T-cell (primary cell): ENCODE measurements at regions not wholly inside any gene's neighbourhood (a gene's known extent, or its start where the extent isn't known, plus 50 kb on each side); places are given as distances from the start of the nearest gene placed in this dataset.
A peak's percentile ranks its signal among the peaks of the same experiment; 100 is the strongest.

Experiments
- ATAC-seq, 4 experiments: fragments of 200-7000 bp in 3 of 4; fragments of 150-1000 bp in 1 of 4; cut with Tn5 transposase; replicated peaks in 1 of 4; 1 replicate in 3 of 4; 2 replicates in 1 of 4; pipeline ENCODE4 v1.10.0; 2021; ENCODE audit warnings: moderate library complexity in 3 of 4, mild to moderate bottlenecking in 2 of 4, moderate number of reproducible peaks in 1 of 4
- CTCF ChIA-PET, 2 donors: fragments of 300-600 bp; sonication (Branson Sonifier 250); formaldehyde crosslinking; loops; one replicate each; lab custom pipeline; 2022; ENCODE audit warnings: antibody characterized with exemption in 2 of 2; lab: Charles Lee
- POLR2A ChIA-PET, 2 donors: fragments of 300-600 bp; sonication (Branson Sonifier 250); formaldehyde crosslinking; loops; one replicate each; lab custom pipeline; 2022; ENCODE audit warnings: antibody characterized with exemption in 2 of 2; lab: Charles Lee
- DNase-seq, 35 experiments: peaks; one replicate each; pipeline versions ENCODE4 v3.0.0 to v3.0.0-alpha.2; 2013 to 2023
- H3K27ac ChIP-seq: one replicate; pipeline ENCODE4 v1.5.1; 2013; ENCODE audit warnings: low read length
- H3K27me3 ChIP-seq, 2 experiments: replicated peaks in 1 of 2; 1 replicate in 1 of 2; 2 replicates in 1 of 2; pipeline versions ENCODE4 v1.6.1 to v1.7.0; 2013; ENCODE audit warnings: low read length in 1 of 2, mixed read lengths in 1 of 2; ENCODE audit not compliant: control insufficient read depth in 2 of 2, insufficient read depth in 2 of 2; ENCODE audit errors: extremely low read depth in 1 of 2
- H3K36me3 ChIP-seq, 2 donors: 1 replicate in 1 of 2; 2 replicates in 1 of 2; pipeline versions ENCODE4 v1.6.1 to v1.7.0; 2013; ENCODE audit warnings: low read length in 1 of 2; ENCODE audit not compliant: control insufficient read depth in 2 of 2, insufficient read depth in 1 of 2; ENCODE audit errors: extremely low read depth in 1 of 2
- H3K4me1 ChIP-seq, 2 experiments: 1 replicate in 1 of 2; 2 replicates in 1 of 2; pipeline versions ENCODE4 v1.6.1 to v1.7.0; 2013; ENCODE audit warnings: low read length in 2 of 2, mixed read lengths in 1 of 2; ENCODE audit not compliant: insufficient read depth in 2 of 2, control insufficient read depth in 1 of 2; ENCODE audit errors: extremely low read depth in 1 of 2
- H3K4me3 ChIP-seq, 2 donors: 1 replicate in 1 of 2; 2 replicates in 1 of 2; pipeline versions ENCODE4 v1.5.1 to v1.7.0; 2013; ENCODE audit warnings: mild to moderate bottlenecking in 2 of 2, low read length in 1 of 2, moderate library complexity in 1 of 2; ENCODE audit not compliant: control insufficient read depth in 1 of 2; ENCODE audit errors: extremely low read depth in 1 of 2
- H3K9me3 ChIP-seq: 2 replicates; pipeline ENCODE4 v1.7.0; 2013
- H3K27ac Mint-ChIP-seq, 2 donors: one replicate each; pipeline ENCODE4 v1.8.0; 2020 to 2021; ENCODE audit warnings: mild to moderate bottlenecking in 2 of 2, mixed read lengths in 2 of 2
- H3K27me3 Mint-ChIP-seq, 2 donors: one replicate each; pipeline ENCODE4 v1.8.0; 2021 to 2022; ENCODE audit warnings: mixed read lengths in 2 of 2
- H3K36me3 Mint-ChIP-seq: one replicate; pipeline ENCODE4 v1.8.0; 2021; ENCODE audit warnings: mixed read lengths
- H3K4me1 Mint-ChIP-seq, 3 donors: one replicate each; pipeline ENCODE4 v1.8.0; 2020 to 2022; ENCODE audit warnings: mixed read lengths in 3 of 3, mild to moderate bottlenecking in 1 of 3
- H3K4me3 Mint-ChIP-seq, 3 donors: one replicate each; pipeline ENCODE4 v1.8.0; 2020 to 2022; ENCODE audit warnings: mild to moderate bottlenecking in 3 of 3, mixed read lengths in 3 of 3, moderate library complexity in 3 of 3
- H3K9me3 Mint-ChIP-seq, 3 donors: one replicate each; pipeline ENCODE4 v1.8.0; 2020 to 2022; ENCODE audit warnings: mixed read lengths in 3 of 3
- WGBS: methylation state at CpG from one replicate; pipeline ENCODE4 v1.1.5; 2013; ENCODE audit warnings: missing lambda C conversion rate; ENCODE audit not compliant: insufficient coverage; 5-methylcytosine and 5-hydroxymethylcytosine counted together

DNA sequence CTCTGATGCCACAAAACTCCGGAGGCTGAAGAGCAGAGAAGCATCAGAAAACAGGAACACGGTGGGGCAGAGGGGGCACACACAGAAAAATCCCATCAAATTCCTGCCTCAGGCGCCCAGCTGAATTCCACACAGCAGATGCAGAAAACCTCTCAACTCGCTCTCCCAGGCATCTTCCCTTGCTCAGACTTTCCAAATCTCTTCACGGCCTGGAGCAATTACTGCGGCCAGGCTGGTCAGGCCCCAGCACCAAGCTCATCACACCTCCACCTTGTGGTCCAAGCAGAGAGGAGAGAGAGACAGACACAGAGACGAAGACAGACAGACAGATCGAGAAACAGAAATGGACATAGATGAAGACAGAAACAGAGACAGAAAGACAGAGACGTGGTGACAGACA is 89.0 kb downstream of the NCOR2 start:
- Histone ChIP-seq H3K4me3 (no peak overlapping the region), H3K27me3 (no peaks in the 10 kb centered on the region), H3K4me1 (peaks cover 0 to 22% of the 10 kb centered on the region in 2 experiments), H3K27ac (no peak overlapping the region), H3K9me3 (no peaks in the 10 kb centered on the region), H3K36me3 (peaks cover 18 to 36% of the 10 kb centered on the region in 2 donors)
- Mint-ChIP-seq H3K4me3 (peak overlapping the region in 1 of 3 donors; percentile 1), H3K9me3 (peaks cover 3 to 7% (median 7%) of the 10 kb centered on the region in 3 donors), H3K4me1 (peaks cover 24 to 34% (median 24%) of the 10 kb centered on the region in 3 donors), H3K27me3 (no peaks in the 10 kb centered on the region), H3K36me3 (peaks cover 50% of the 10 kb centered on the region), H3K27ac (peak overlapping the region in 1 of 2 donors; percentile 16)
- DNase-seq, result no peak
- POLR2A ChIA-PET, result no interaction called here
- 100% methylated on average over 3 of the region's 9 CpGs for WGBS
- no peak for ATAC-seq
- CTCF ChIA-PET, result no interaction called here

DNA sequence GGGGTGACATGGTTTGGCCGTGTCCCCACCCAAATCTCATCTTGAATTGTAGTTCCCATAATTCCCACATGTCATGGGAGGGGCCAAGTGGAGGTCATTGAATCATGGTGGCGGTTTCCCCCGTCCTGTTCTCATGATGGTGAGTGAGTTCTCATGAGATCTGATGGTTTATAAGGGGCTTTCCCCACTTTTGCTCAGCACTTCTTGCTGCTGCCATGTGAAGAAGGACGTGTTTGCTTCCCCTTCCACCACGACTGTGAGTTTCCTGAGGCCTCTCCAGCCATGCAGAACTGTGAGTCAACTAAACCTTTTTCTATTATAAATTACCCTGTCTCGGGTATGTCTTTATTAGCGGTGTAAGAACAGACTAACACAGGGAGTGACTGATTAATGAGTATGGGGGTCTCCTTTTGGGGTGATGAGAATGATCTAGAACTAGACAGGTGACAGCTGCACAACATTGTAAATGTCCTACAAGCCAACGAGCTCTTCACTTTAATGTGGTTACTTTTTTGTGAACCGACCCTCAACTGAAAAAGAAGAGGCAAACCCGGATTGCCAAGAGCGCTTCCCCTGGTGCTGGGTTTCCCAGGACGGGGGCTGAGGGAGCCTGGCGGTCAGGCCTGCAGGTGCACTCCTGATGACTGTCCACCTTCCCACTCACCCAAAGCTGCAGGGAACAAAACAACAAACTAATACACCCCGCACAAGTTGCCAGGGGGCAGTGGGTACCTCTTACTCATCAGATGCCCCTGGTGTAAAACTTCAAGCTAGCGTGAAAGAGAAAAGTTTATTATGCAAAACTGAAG is 90.1 kb downstream of the NCOR2 start:
- H3K4me1 ChIP-seq, result peaks cover 0 to 22% of the 10 kb centered on the region in 2 experiments
- H3K4me3 ChIP-seq, result no peak overlapping the region
- no peak overlapping the region for H3K27ac Mint-ChIP-seq
- peaks cover 24 to 34% (median 24%) of the 10 kb centered on the region in 3 donors for H3K4me1 Mint-ChIP-seq
- H3K36me3 ChIP-seq, result peaks cover 22 to 45% of the 10 kb centered on the region in 2 donors
- no peak overlapping the region for H3K4me3 Mint-ChIP-seq
- peaks cover 61% of the 10 kb centered on the region for H3K36me3 Mint-ChIP-seq
- no peak overlapping the region for H3K27ac ChIP-seq
- no peak for DNase-seq
- CTCF ChIA-PET, result no interaction called here
- H3K9me3 Mint-ChIP-seq, result peaks cover 3 to 7% (median 7%) of the 10 kb centered on the region in 3 donors
- no peak for ATAC-seq
- WGBS, result 55% methylated on average over 6 of the region's 15 CpGs
- H3K27me3 Mint-ChIP-seq, result no peaks in the 10 kb centered on the region
- no peaks in the 10 kb centered on the region for H3K9me3 ChIP-seq
- POLR2A ChIA-PET, result no interaction called here
- no peaks in the 10 kb centered on the region for H3K27me3 ChIP-seq

DNA sequence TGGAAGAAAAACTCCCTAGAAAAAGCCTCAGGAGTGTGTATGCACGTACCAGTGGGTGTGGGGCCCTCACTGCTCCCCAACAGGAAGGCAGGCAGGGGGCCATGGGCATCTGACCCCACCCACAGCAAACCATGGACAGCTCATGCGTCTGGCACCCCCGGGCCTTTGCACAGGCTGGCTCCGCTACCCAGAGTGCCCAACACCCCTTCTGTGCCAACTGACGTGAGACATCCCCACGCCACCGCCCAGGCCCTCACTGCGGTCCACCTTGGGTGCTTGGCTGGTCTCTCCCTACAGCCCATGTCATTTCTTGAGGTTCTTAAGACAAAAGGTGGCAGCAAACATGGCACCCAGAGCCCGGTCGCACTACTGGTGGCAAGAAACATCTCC is 91.4 kb downstream of the NCOR2 start:
- POLR2A ChIA-PET, result no interaction called here
- Mint-ChIP-seq H3K27ac (no peak overlapping the region), H3K9me3 (peaks cover 3 to 7% (median 7%) of the 10 kb centered on the region in 3 donors), H3K27me3 (no peaks in the 10 kb centered on the region), H3K36me3 (peaks cover 66% of the 10 kb centered on the region), H3K4me1 (peaks cover 13 to 28% (median 16%) of the 10 kb centered on the region in 3 donors), H3K4me3 (no peak overlapping the region)
- Histone ChIP-seq H3K4me1 (peaks cover 0 to 16% of the 10 kb centered on the region in 2 experiments), H3K36me3 (peaks cover 22 to 53% of the 10 kb centered on the region in 2 donors), H3K27ac (no peak overlapping the region), H3K27me3 (no peaks in the 10 kb centered on the region), H3K9me3 (no peaks in the 10 kb centered on the region), H3K4me3 (no peak overlapping the region)
- ATAC-seq (no peak), DNase-seq (no peak)
- CTCF ChIA-PET, result no interaction called here
- WGBS, result 99% methylated on average over 8 of the region's 10 CpGs

DNA sequence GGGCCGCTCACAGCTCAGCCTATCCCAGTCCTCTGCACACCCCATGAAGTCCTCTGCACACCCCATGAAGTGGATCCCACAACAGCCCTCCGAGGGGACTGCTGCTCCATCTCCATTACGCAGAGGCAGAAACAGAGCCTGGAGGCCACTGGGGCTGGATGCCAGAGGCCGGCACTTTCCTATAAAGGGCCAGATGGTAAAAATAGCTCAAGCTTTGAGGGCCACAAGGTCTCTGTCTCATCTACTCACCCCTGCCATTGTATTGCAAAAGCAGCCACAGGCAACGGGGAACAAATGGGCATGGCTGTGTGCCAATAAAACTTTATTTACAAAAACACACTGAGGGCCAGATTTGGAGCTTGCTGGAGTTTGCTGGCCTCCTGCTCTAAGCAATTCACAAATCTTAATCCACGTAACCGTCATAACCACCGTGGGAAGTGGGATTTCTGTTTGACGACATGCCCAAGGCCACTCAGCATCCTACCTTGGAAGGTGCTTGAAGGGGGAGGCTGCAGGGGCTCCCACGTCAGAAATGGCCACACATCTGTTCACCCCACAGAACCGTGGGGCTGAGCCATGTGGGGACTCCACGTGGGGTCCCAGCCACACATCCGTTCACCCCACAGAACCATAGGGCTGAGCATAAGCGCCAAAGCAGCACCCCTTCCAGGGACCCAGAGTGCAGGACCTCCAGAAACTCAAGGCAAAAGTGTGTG is 92.0 kb downstream of the NCOR2 start:
- Histone ChIP-seq H3K27ac (no peak overlapping the region), H3K9me3 (no peaks in the 10 kb centered on the region), H3K4me1 (peaks cover 0 to 11% of the 10 kb centered on the region in 2 experiments), H3K27me3 (no peaks in the 10 kb centered on the region), H3K36me3 (peaks cover 27 to 58% of the 10 kb centered on the region in 2 donors), H3K4me3 (no peak overlapping the region)
- H3K4me1 Mint-ChIP-seq, result peaks cover 8 to 26% (median 12%) of the 10 kb centered on the region in 3 donors
- no peak overlapping the region for H3K4me3 Mint-ChIP-seq
- POLR2A ChIA-PET, result no interaction called here
- H3K9me3 Mint-ChIP-seq, result peaks cover 3 to 7% (median 7%) of the 10 kb centered on the region in 3 donors
- CTCF ChIA-PET, result no interaction called here
- H3K36me3 Mint-ChIP-seq, result peaks cover 69% of the 10 kb centered on the region
- ATAC-seq (no peak), DNase-seq (no peak)
- 99% methylated on average over 11 of the region's 14 CpGs for WGBS
- H3K27me3 Mint-ChIP-seq, result no peaks in the 10 kb centered on the region
- no peak overlapping the region for H3K27ac Mint-ChIP-seq

DNA sequence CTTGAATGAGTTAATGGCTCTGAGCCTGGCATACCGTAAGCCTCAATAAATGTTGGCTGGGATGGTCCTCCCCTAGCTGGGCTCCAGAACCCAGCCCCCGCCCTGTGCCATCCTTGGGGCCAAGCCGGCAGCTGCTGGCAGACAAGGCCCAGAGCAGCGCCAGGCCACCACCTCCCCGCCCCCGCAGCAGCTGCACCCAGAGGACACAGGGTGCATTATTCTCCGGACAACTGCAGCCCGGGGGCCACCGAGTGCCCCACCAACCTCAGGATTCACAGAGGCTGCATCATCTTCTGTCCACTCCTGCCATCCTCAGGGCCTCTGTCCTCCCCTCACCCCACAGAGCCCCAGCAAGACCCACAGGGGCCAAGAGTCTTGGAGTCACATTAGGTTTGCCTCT is 92.7 kb downstream of the NCOR2 start:
- ChIA-PET CTCF (no interaction called here), POLR2A (no interaction called here)
- peaks cover 73% of the 10 kb centered on the region for H3K36me3 Mint-ChIP-seq
- WGBS, result over 99% methylated on average over 9 of the region's 9 CpGs
- DNase-seq, result no peak
- H3K27ac Mint-ChIP-seq, result no peak overlapping the region
- no peaks in the 10 kb centered on the region for H3K9me3 ChIP-seq
- ATAC-seq, result no peak
- peaks cover 31 to 61% of the 10 kb centered on the region in 2 donors for H3K36me3 ChIP-seq
- no peak overlapping the region for H3K4me3 Mint-ChIP-seq
- peaks cover 3 to 7% (median 7%) of the 10 kb centered on the region in 3 donors for H3K9me3 Mint-ChIP-seq
- no peaks in the 10 kb centered on the region for H3K27me3 ChIP-seq
- peaks cover 4 to 31% (median 16%) of the 10 kb centered on the region in 3 donors for H3K4me1 Mint-ChIP-seq
- H3K4me1 ChIP-seq, result peaks cover 0 to 6% of the 10 kb centered on the region in 2 experiments
- no peak overlapping the region for H3K4me3 ChIP-seq
- H3K27me3 Mint-ChIP-seq, result no peaks in the 10 kb centered on the region
- no peak overlapping the region for H3K27ac ChIP-seq

DNA sequence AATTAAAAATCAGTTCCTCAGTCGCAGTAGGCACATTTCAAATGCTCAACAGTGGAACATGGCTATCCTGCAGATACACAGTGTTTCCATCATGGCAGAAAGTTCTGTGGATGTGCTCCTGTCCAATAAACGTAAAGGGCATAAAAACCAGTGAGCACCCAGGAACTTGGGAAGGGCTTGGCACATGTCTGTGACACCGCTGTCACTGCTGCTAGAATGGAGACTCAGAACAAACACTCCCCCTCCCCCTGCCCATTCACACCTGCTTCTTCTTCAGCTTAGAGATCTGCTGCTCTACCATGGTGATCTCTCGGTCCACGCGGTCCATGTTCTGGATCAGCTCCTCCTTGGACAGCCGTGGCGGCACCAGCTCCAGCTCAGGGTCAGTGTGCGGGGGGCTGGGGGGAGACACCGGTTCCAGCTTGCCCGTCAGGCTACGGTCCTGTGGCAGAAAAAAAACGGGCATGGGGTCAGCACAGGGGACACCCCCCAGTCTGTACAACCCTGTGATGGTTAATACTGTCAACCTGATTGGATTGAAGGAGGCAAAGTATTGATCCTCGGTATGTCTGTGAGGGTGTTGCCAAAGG is 94.6 kb downstream of the NCOR2 start:
- no peaks in the 10 kb centered on the region for H3K9me3 ChIP-seq
- no peak for ATAC-seq

More for the DNA sequence above, 94.6 kb downstream of the NCOR2 start:
- peak overlapping the region in 1 of 2 donors; percentile 38 for H3K4me3 ChIP-seq
- no peak for DNase-seq
- ChIA-PET POLR2A (no interaction called here), CTCF (no interaction called here)
- H3K4me1 ChIP-seq, result peaks cover 0 to 11% of the 10 kb centered on the region in 2 experiments
- no peak overlapping the region for H3K27ac ChIP-seq
- WGBS, result 99% methylated on average over 10 of the region's 14 CpGs
- H3K9me3 Mint-ChIP-seq, result peaks cover 3 to 7% (median 7%) of the 10 kb centered on the region in 3 donors
- peaks cover 31 to 56% of the 10 kb centered on the region in 2 donors for H3K36me3 ChIP-seq
- H3K4me1 Mint-ChIP-seq, result peaks cover 4 to 27% (median 19%) of the 10 kb centered on the region in 3 donors
- H3K27ac Mint-ChIP-seq, result no peak overlapping the region
- H3K27me3 Mint-ChIP-seq, result no peaks in the 10 kb centered on the region
- H3K36me3 Mint-ChIP-seq, result peaks cover 67% of the 10 kb centered on the region
- H3K4me3 Mint-ChIP-seq, result no peak overlapping the region
- H3K27me3 ChIP-seq, result no peaks in the 10 kb centered on the region
